GM13977 (cell line): ENCODE measurements at regions not wholly inside any gene's neighbourhood (a gene's known extent, or its start where the extent isn't known, plus 50 kb on each side); places are given as distances from the start of the nearest gene placed in this dataset.

ENCODE experiments used
- DNase-seq: peaks from one replicate; pipeline ENCODE4 v3.0.0; 2012; ENCODE audit warnings: low spot score
- in situ Hi-C: fragments of 300-500 bp; cut with MboI; formaldehyde crosslinking; loops from one replicate; pipeline ENCODE4 v1.12.0; 2022; ENCODE audit warnings: low sequenced_read_pairs, low pct_unique_long_range_greater_than_20kb, mixed read lengths, inconsistent platforms; ENCODE audit not compliant: unreplicated experiment
- TF ChIP-seq, protein P1 (sequence below): IDR thresholded peaks from 2 replicates; pipeline ENCODE4 v1.5.1; 2012; ENCODE audit warnings: mild to moderate bottlenecking, control low read depth; ENCODE audit not compliant: insufficient read depth; ENCODE audit errors: extremely low read depth, missing control alignments

DNA sequence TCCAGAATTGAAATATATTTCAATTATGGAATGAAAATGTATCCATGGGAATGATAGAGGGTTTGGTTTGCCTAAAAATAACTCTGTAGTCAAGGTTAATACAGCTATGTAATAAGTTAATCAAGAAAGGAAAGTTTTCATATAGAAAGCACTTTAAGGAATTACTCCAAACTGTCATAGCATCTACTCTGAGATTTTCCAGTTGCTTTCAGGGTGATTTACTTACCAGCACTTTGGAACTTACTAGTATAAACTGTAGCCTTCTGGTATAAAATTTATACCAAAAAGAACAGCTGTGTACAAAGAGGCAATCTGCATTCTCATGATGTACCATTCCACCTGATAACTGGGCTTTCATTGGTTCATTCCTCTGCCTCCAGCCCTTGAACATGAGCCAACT is 87.1 kb downstream of the ARF6 start:
- no peak for DNase-seq
- in situ Hi-C loops = no loop called here
- TF ChIP-seq, protein P1, sequence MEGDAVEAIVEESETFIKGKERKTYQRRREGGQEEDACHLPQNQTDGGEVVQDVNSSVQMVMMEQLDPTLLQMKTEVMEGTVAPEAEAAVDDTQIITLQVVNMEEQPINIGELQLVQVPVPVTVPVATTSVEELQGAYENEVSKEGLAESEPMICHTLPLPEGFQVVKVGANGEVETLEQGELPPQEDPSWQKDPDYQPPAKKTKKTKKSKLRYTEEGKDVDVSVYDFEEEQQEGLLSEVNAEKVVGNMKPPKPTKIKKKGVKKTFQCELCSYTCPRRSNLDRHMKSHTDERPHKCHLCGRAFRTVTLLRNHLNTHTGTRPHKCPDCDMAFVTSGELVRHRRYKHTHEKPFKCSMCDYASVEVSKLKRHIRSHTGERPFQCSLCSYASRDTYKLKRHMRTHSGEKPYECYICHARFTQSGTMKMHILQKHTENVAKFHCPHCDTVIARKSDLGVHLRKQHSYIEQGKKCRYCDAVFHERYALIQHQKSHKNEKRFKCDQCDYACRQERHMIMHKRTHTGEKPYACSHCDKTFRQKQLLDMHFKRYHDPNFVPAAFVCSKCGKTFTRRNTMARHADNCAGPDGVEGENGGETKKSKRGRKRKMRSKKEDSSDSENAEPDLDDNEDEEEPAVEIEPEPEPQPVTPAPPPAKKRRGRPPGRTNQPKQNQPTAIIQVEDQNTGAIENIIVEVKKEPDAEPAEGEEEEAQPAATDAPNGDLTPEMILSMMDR = no peak

DNA sequence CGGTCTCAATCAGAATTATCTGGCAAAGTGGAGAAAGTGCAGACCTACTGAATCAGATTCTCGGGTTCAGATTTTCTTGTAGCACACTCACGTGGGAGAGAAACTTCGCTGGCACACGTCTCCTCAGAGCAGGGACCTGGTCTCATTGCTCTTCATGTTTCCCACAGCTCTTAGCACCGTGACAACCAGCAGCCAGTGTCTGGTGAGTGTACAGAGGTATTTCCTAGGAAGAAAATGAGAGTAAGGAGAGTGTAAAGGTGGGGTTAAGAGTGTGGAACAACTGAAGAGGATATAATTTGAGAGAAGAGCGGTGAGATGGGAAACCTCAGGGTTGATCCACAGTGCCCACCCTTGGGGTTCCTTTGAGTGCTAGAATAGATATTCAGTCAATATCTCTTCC is 89.2 kb downstream of the ARF6 start:
- in situ Hi-C loops = no loop called here
- no peak for DNase-seq
- TF ChIP-seq, protein P1 = no peak

DNA sequence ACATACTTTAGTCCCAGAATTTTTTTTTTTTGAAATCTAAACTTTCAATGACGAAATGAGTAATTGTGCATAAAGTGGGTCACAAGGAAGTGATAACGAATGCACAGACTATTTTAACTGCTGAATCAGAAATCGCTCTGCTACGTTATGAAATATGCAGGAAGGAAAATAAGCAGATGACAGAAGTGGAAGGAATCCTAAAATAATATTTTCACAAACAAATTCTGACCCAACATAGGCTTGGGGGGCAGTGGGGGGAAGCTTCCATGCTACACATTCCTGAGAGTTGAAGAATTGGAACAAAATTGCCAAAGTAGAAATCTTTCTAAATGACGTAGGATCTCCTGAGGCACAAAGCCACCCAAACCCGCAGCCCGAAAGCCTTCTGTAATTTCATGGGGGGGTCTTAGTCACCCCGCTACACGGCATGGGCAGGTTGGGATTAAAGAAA is 89.6 kb downstream of the ARF6 start:
- in situ Hi-C loops = no loop called here
- TF ChIP-seq, protein P1 = no peak
- no peak for DNase-seq

DNA sequence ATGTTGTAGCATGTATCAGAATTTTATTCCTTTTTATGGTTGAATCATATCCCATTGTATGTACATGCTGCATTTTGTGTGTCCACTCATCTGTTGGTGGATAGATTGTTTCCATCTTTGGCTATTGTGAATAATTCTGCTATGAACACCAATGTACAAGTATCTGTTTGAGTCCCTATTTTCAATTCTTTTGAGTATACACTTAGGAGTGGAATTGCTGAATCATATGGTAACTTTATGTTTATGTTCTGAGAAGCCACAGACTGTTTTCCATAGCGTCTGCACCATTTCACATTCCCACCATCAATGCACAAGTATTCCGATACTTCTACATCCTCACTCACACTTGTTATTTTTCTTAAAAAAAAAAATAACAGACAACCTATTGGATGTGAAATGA is 91.5 kb downstream of the ARF6 start:
- no peak for DNase-seq
- in situ Hi-C loops = no loop called here
- TF ChIP-seq, protein P1 = no peak

DNA sequence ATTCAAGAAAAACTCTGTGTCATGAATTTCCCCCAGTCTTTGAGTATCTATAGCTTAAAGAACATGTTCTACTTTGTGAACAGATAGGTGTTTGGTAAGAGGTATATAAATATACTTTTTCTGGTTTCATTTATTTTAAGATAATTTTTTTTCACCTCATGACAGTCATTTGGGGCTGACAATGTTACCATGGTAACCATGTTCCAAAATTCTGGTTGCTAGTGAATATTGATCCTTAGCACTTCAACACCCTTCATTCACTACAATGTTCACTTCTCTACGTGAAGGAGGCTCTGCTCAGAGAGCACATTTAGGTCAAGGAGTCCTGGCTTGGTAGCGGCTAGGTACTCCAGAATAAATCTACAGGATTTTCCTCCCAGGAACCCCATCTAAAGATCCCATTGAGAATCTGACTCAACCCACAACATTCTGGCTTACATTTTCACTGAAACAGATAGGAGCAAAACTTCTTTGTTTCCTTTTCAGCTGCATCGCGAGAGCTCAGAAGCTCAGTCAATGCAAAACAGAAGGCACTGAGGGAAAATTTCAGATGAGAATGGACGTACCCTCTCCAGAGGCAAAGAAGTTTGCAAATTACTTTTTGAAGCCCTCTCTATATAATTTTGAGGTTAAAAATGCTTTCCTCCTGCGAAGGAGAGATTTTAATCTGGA is 93.6 kb downstream of the ARF6 start:
- no peak for DNase-seq
- in situ Hi-C loops = no loop called here

DNA sequence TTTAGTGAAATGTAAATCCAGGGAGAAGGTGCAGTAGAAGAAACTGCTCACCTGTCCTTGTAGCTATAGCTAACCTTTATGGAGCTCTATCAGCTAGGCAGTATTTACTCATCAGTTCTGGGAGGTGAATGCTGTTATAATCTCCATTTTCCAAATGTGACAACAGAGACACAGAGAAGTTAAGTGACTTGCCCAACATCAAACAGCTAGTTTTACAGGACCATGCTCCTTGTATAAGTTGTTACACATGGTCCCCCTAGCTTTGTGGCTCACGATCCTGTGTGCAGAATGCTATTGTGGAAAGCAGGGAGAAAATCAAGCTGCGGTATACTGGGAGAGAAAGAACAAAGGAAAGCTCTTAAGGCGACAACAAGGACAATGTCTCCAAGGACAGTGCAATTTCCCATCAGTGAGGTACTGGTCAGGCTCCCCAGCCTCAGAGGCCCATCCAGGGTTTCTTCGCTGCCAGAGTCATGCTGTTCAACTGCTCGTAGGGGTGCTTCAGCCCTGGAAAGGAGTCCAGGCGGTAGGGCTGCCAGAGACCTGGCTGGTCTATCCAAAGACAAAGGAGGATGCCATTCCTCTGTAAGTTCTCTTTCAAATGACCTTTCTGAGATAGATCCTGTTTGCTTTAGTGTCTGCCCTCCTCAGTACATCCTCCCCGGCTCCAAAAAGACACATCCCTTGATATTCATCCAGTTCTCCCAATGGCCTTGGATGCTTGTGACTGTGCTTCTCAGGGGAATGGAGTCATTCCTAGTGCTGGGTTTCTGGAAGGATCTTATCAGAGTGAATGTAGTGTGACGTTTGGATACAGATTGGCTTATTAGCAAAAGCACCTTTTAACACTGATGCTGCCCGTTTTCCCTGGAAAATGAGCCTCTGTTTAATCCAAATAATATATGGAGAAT is 95.5 kb downstream of the ARF6 start:
- TF ChIP-seq, protein P1 = no peak
- no peak for DNase-seq
- in situ Hi-C loops = no loop called here

More for the DNA sequence above, 93.6 kb downstream of the ARF6 start:
- TF ChIP-seq, protein P1 = no peak
